Aorta (tissue), 5 donors: ENCODE measurements at regions not wholly inside any gene's neighbourhood (a gene's known extent, or its start where the extent isn't known, plus 50 kb on each side); places are given as distances from the start of the nearest gene placed in this dataset.
A peak's percentile ranks its signal among the peaks of the same experiment; 100 is the strongest.

Experiments
- ATAC-seq: fragments of 200-7000 bp; cut with Tn5 transposase; one replicate; pipeline ENCODE4 v1.9.1; 2022; ENCODE audit warnings: moderate library complexity; ENCODE audit not compliant: low FRiP score
- DNase-seq, 2 donors: peaks; one replicate each; pipeline ENCODE4 v3.0.0-alpha.2; 2020
- H3K27ac ChIP-seq, 2 donors: one replicate each; pipeline ENCODE4 v1.5.1; 2013; ENCODE audit warnings: low read length in 2 of 2, mild to moderate bottlenecking in 2 of 2, moderate library complexity in 2 of 2, control low read depth in 1 of 2, inconsistent platforms in 1 of 2, low read depth in 1 of 2
- H3K27me3 ChIP-seq, 2 donors: one replicate each; pipeline ENCODE4 v1.6.1; 2013; ENCODE audit warnings: control low read depth in 1 of 2, low read length in 1 of 2, mild to moderate bottlenecking in 1 of 2, moderate library complexity in 1 of 2; ENCODE audit not compliant: insufficient read depth in 2 of 2, control insufficient read depth in 1 of 2
- H3K36me3 ChIP-seq, 2 donors: one replicate each; pipeline ENCODE4 v1.6.1; 2013; ENCODE audit warnings: control low read depth in 1 of 2, low read length in 1 of 2, mild to moderate bottlenecking in 1 of 2; ENCODE audit not compliant: insufficient read depth in 2 of 2, control insufficient read depth in 1 of 2
- H3K4me1 ChIP-seq, 2 donors: one replicate each; pipeline ENCODE4 v1.6.1; 2013; ENCODE audit warnings: low read length in 2 of 2, control low read depth in 1 of 2, mild to moderate bottlenecking in 1 of 2, moderate library complexity in 1 of 2; ENCODE audit not compliant: insufficient read depth in 2 of 2, control insufficient read depth in 1 of 2
- H3K4me3 ChIP-seq, 2 donors: one replicate each; pipeline ENCODE4 v1.5.1; 2013; ENCODE audit warnings: low read length in 2 of 2, control low read depth in 1 of 2, mild to moderate bottlenecking in 1 of 2
- H3K9me3 ChIP-seq: one replicate; pipeline ENCODE4 v1.6.1; 2013; ENCODE audit warnings: mild to moderate bottlenecking, low read length; ENCODE audit not compliant: control insufficient read depth
- WGBS, 2 donors: extraction: QIAGEN DNeasy Blood & Tissue Kit; methylation state at CpG; one replicate each; pipeline ENCODE4 v1.1.7; 2013; 5-methylcytosine and 5-hydroxymethylcytosine counted together
- intact Hi-C, 2 donors: fragments of 100-400 bp; cut with DNase I; formaldehyde crosslinking; loops; one replicate each; pipeline versions ENCODE4 v1.14.2 to v1.15.0; 2022
- donor health status: healthy with polysubstance abuse.
- donor health status: Bipolar disorder and iron deficiency.
- donor health status: DM: no; HTN: no; CAD: no.
- donor health status: DM: no; HTN: no; CAD: no.
- donor health status: DM: yes; HTN: yes; CAD: no.

DNA sequence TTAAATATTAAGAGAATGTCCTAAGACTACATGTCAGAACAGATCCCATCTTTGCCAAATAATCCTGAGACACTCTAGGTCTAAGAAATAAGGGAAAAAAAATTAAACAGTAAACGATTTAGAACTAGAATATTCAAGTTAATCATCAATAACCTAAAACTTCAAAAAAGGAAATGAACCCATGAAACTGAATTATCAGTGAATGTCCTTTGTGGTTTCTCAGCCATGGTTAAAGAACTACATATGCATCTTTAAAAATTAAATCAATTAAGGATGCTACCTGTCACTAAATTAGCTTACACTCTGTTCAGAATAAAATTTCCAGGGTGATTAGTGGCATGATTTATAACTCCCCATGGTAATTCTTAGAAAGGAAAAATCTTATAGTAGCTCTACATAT, 850.0 kb upstream of the C9orf72 start:
- intact Hi-C loops, result no loop called here
- 58 to 59% methylated on average over 1 of the region's 1 CpG for WGBS, 2 donors

DNA sequence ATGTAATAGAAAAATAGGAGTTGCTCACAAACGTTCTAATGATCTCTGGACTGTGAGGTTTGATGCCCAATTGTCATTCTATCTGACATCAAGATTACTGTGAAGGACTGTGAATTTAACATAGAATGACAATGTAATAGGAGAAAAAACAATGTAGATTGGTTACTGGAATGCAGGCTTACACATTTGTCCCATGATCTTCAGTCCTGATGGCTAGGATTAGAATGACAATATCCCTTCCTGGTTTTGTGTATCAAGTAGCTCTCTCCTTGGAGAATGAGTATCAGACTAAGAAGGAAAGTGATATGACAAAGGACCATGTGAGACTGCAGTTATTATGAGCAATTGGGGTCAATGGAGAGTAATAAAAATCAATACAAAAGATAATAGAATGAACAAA, 862.2 kb upstream of the C9orf72 start:
- Histone ChIP-seq H3K4me1 (no peaks in the 10 kb centered on the region), H3K27me3 (no peaks in the 10 kb centered on the region), H3K4me3 (no peak overlapping the region), H3K27ac (no peak overlapping the region), H3K36me3 (no peaks in the 10 kb centered on the region), H3K9me3 (no peaks in the 10 kb centered on the region)
- ATAC-seq, result no peak
- 50 to 52% methylated on average over 1 of the region's 1 CpG for WGBS, 2 donors
- no peak for DNase-seq
- intact Hi-C loops, result no loop called here

More for the DNA sequence above, 850.0 kb upstream of the C9orf72 start:
- Histone ChIP-seq H3K27me3 (no peaks in the 10 kb centered on the region), H3K36me3 (no peaks in the 10 kb centered on the region), H3K9me3 (no peaks in the 10 kb centered on the region), H3K4me3 (no peak overlapping the region), H3K4me1 (no peaks in the 10 kb centered on the region), H3K27ac (no peak overlapping the region)
- no peak for DNase-seq
- ATAC-seq, result no peak

DNA sequence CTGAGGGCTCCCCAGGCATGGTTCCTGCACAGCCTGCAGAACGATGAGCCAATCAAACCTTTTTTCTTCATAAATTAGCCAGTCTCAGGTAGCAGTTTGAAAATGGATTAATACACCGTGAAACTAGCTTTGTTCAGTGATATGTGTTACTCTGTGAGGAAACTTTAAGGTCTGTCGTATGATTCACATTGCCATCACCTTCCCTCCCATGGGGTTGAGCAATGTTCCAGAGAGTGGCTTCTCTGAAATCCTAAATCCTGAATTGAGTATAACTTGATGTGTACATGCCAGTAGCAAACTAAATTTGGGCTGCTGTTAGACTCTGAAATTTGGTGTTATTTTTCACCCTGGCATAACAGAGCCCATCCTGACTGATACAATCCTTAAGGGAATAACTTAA, 866.4 kb upstream of the C9orf72 start:
- no peaks in the 10 kb centered on the region for H3K36me3 ChIP-seq
- intact Hi-C loops, result no loop called here

DNA sequence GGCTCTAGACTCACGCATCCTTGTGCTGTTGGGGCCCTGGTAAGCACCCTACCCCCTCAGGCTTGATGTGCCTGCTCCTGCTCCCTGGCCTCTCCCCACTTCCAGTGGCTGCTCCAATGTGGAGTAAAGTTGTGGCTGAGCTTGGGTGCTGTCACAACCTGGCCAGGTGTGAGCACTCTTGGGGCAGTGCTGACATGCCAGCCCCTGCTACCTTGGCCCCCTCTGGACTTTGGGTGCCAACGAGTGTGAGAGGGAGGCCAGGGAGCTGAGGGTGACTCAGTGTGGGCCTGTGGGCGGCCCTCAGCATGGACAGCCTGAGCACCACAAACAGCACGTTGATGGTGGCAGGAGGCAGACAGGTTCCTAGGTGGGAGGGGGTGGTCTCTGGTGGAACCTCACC, 870.2 kb upstream of the C9orf72 start:
- Histone ChIP-seq H3K4me1 (no peaks in the 10 kb centered on the region), H3K36me3 (no peaks in the 10 kb centered on the region), H3K9me3 (peaks cover 10% of the 10 kb centered on the region), H3K27ac (no peak overlapping the region), H3K27me3 (no peaks in the 10 kb centered on the region), H3K4me3 (no peak overlapping the region)
- intact Hi-C loops, result no loop called here
- DNase-seq, result peak in 1 of 2 donors; percentile 18
- no peak for ATAC-seq
- WGBS, 2 donors, result 86 to 89% methylated on average over 4 of the region's 4 CpGs

More for the DNA sequence above, 866.4 kb upstream of the C9orf72 start:
- WGBS, 2 donors, result 87% methylated on average over 3 of the region's 3 CpGs
- no peak for ATAC-seq
- Histone ChIP-seq H3K9me3 (peaks cover 9% of the 10 kb centered on the region), H3K4me1 (no peaks in the 10 kb centered on the region), H3K27ac (no peak overlapping the region), H3K27me3 (no peaks in the 10 kb centered on the region), H3K4me3 (no peak overlapping the region)
- DNase-seq, result peak in 1 of 2 donors; percentile 20

DNA sequence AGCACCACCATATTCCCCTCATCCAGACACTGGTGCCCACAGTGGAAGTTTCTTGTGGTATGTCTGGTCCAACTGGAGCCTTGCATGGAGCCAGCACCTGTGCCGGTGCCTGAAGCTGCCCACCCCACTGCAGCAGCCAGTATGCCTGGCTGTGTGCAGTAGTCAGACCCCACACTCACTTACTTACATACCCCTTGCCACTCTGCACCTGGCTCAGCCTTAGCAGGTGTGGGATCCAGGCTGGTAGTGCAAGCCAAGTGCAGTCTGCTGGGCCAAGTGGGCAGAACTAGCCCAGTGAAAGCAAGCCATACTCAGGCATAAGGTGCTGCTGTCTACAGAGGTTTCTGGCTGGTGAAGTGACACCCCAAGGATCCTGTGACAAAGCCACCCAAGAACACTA, 871.4 kb upstream of the C9orf72 start:
- no peak for ATAC-seq
- H3K27me3 ChIP-seq, result no peaks in the 10 kb centered on the region
- intact Hi-C loops, result no loop called here
- no peak overlapping the region for H3K4me3 ChIP-seq
- DNase-seq, result peak in 1 of 2 donors; percentile 24
- H3K36me3 ChIP-seq, result no peaks in the 10 kb centered on the region
- no peak overlapping the region for H3K27ac ChIP-seq
- peaks cover 10% of the 10 kb centered on the region for H3K9me3 ChIP-seq
- no peaks in the 10 kb centered on the region for H3K4me1 ChIP-seq
- 92 to 97% methylated on average over 1 of the region's 1 CpG for whole genome bisulfite sequencing, 2 donors

DNA sequence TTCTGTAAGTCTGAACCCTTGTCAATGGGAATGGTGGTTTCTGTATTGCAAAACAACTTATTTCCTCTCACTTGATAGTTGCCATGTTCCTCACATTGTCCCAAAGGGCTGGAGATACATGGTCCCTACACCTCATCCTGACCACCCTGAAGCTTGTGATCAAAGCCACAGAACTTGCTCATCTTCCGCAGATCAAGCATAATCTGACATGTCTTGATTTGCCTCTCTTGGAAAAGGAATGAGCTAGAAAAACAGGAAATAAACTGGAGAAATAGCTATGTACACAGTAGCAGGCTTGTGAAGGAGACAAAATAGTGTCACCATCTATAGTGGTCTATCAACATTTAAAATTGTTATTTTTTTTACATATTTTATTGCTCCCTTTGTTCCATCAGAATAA, 871.9 kb upstream of the C9orf72 start:
- Histone ChIP-seq H3K27me3 (no peaks in the 10 kb centered on the region), H3K36me3 (no peaks in the 10 kb centered on the region), H3K4me3 (no peak overlapping the region), H3K9me3 (peaks cover 10% of the 10 kb centered on the region), H3K4me1 (no peaks in the 10 kb centered on the region), H3K27ac (no peak overlapping the region)
- intact Hi-C loops, result no loop called here
- no peak for DNase-seq
- WGBS, 2 donors, result 88 to 93% methylated on average over 1 of the region's 1 CpG
- ATAC-seq, result no peak

DNA sequence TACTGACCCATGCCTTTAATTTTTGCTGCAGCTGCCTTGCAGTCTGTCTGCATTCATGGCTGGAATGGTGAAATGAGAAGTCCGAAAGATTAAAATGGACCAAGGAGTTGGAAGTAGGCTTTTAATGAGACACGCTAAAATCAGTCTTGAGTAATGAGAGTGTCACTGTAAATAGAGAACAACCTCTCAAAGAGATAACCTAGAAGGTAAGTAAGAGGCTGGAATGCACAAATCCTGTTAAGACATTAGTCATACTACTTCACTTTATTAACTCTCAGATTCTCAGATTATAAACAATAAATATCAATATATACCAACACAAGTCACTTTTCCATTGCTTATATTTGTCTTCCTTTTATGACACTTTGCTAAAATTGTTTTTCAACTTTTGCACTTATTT, 880.6 kb upstream of the C9orf72 start:
- ATAC-seq (no peak), DNase-seq (no peak)
- no peaks in the 10 kb centered on the region for H3K9me3 ChIP-seq
- WGBS, 2 donors, result 92 to 95% methylated on average over 2 of the region's 2 CpGs
- intact Hi-C loops, result no loop called here
- H3K4me3 ChIP-seq, result no peak overlapping the region
- no peak overlapping the region for H3K27ac ChIP-seq
- no peaks in the 10 kb centered on the region for H3K36me3 ChIP-seq
- H3K4me1 ChIP-seq, result no peaks in the 10 kb centered on the region
- no peaks in the 10 kb centered on the region for H3K27me3 ChIP-seq

DNA sequence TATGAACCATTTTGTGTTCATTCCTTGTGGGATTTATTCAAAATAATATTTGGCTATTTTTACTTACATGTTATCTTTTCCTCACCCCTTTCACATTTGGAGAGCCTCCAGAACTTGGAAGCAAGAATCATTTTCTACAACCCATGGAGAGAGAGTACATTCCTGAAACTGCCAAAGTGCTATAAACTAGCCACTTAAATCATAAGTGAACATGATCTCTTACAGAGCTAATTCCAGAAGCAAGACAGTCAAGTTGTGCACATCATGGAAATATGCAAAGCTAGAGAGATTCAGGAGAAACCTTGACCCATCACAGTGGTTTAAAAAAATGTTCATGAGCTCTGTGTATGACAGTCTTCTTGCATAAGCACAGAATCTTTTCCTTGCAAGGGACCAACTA, 883.6 kb upstream of the C9orf72 start:
- Histone ChIP-seq H3K4me3 (no peak overlapping the region), H3K27me3 (no peaks in the 10 kb centered on the region), H3K27ac (no peak overlapping the region), H3K4me1 (no peaks in the 10 kb centered on the region), H3K9me3 (no peaks in the 10 kb centered on the region), H3K36me3 (no peaks in the 10 kb centered on the region)
- intact Hi-C loops, result no loop called here
- ATAC-seq (no peak), DNase-seq (no peak)

DNA sequence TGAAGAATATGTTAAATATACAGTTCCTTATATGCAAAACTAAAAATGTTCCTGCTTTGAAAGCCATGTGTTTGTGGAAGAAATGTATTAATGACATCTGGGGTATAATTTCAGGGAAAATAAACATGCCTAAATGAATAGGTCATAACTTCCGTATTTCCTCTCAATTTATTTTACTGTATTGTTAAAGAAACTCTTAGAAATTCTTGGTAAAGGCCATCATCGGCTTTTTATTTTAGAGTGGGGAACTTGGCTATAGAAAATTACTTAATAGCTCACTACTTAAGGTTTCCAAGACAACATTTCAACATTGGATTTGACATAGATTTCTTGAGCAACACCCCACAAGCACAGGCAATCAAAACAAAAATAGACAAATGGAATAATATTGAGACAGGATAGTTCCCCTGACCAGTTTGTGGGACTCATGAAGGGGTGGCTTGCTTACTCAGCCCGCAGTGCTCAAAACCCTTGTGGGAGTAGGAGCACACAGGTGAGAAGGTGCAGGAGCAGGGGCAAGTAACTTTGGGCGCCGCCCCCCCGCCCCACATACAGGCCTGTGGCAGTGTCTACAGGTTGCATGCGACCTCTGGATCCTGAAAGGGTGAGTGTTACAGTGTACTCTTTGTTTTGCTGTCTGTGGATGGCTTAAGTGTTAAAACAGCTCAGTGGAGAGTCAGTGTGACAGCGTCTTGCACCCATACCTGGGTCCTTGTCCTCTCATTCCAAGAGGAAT, 891.4 kb upstream of the C9orf72 start:
- Histone ChIP-seq H3K4me3 (no peak overlapping the region), H3K4me1 (no peaks in the 10 kb centered on the region), H3K27me3 (no peaks in the 10 kb centered on the region), H3K27ac (no peak overlapping the region), H3K9me3 (no peaks in the 10 kb centered on the region), H3K36me3 (no peaks in the 10 kb centered on the region)
- ATAC-seq (no peak), DNase-seq (no peak)
- WGBS, 2 donors, result 71 to 73% methylated on average over 8 of the region's 8 CpGs
- intact Hi-C loops, result loop anchor here in 1 of 2 donors (10.0 kb wide), 1 partner anchor 60 kb away; no protein-coding TSS in a partner anchor
